NCI-H748 (cell line): ENCODE measurements at regions not wholly inside any gene's neighbourhood (a gene's known extent, or its start where the extent isn't known, plus 50 kb on each side); places are given as distances from the start of the nearest gene placed in this dataset.

Experiments
- DNase-seq: peaks from one replicate; lab custom pipeline; 2025; ENCODE audit not compliant: unreplicated experiment; lab: John Stamatoyannopoulos, UW

GRCh38 chr3:7897655-7898054, 604.0 kb upstream of the LMCD1 start:
- DNase-seq: no peak

GRCh38 chr3:7913283-7913682, 588.3 kb upstream of the LMCD1 start:
- no peak for DNase-seq

GRCh38 chr3:7915356-7915755, 586.3 kb upstream of the LMCD1 start:
- no peak for DNase-seq

GRCh38 chr3:7917443-7918151, 584.0 kb upstream of the LMCD1 start:
- DNase-seq: no peak

- no peak for DNase-seq
Measured at GRCh38 chr3:7920211-7920610, 581.4 kb upstream of the LMCD1 start.

GRCh38 chr3:7924228-7924627, 577.4 kb upstream of the LMCD1 start:
- DNase-seq: no peak

- DNase-seq: no peak
Measured at GRCh38 chr3:7927015-7927414, 574.6 kb upstream of the LMCD1 start.

- no peak for DNase-seq
Measured at GRCh38 chr3:7927864-7928263, 573.8 kb upstream of the LMCD1 start.

GRCh38 chr3:7929319-7929889, 572.2 kb upstream of the LMCD1 start:
- no peak for DNase-seq

- DNase-seq: no peak
Measured at GRCh38 chr3:7934362-7934761, 567.3 kb upstream of the LMCD1 start.

- DNase-seq: no peak
Measured at GRCh38 chr3:7947930-7948329, 553.7 kb upstream of the LMCD1 start.

- DNase-seq: no peak
Measured at GRCh38 chr3:7950890-7951289, 550.7 kb upstream of the LMCD1 start.

- DNase-seq: no peak
Measured at GRCh38 chr3:7953449-7954014, 548.1 kb upstream of the LMCD1 start.

- no peak for DNase-seq
Measured at GRCh38 chr3:7957024-7957423, 544.6 kb upstream of the LMCD1 start.

- DNase-seq: no peak
Measured at GRCh38 chr3:7959094-7959493, 542.5 kb upstream of the LMCD1 start.

- DNase-seq: no peak
Measured at GRCh38 chr3:7960601-7961000, 541.0 kb upstream of the LMCD1 start.

GRCh38 chr3:7962301-7962700, 539.3 kb upstream of the LMCD1 start:
- no peak for DNase-seq

- no peak for DNase-seq
Measured at GRCh38 chr3:7964899-7965298, 536.7 kb upstream of the LMCD1 start.

- no peak for DNase-seq
Measured at GRCh38 chr3:7973006-7973405, 528.6 kb upstream of the LMCD1 start.

GRCh38 chr3:7977245-7978086, 524.2 kb upstream of the LMCD1 start:
- DNase-seq: no peak

- no peak for DNase-seq
Measured at GRCh38 chr3:7978087-7978422, 523.6 kb upstream of the LMCD1 start.

GRCh38 chr3:7982126-7982525, 519.5 kb upstream of the LMCD1 start:
- DNase-seq: no peak
